NB4 (cell line): ENCODE measurements at regions not wholly inside any gene's neighbourhood (a gene's known extent, or its start where the extent isn't known, plus 50 kb on each side); places are given as distances from the start of the nearest gene placed in this dataset.

Source experiments
- DNase-seq: peaks from one replicate; pipeline ENCODE4 v3.0.0; 2010; ENCODE audit warnings: low read depth
- H3K4me3 ChIP-seq: one replicate; pipeline ENCODE4 v1.5.1; 2011; ENCODE audit warnings: mild to moderate bottlenecking, low read depth, low read length, moderate library complexity
- CTCF ChIP-seq: IDR thresholded peaks from one replicate; pipeline ENCODE4 v1.5.1; 2012; ENCODE audit warnings: low read depth, low read length
- MAX ChIP-seq: IDR thresholded peaks from 2 replicates; pipeline ENCODE4 v1.6.1; 2011; ENCODE audit warnings: low read depth, low read length
- MYC ChIP-seq: IDR thresholded peaks from 2 replicates; pipeline ENCODE4 v1.6.1; 2011; ENCODE audit warnings: low read depth, low read length
- POLR2A ChIP-seq: IDR thresholded peaks from 2 replicates; pipeline ENCODE4 v1.6.1; 2011; ENCODE audit warnings: mild to moderate bottlenecking; ENCODE audit not compliant: insufficient read length; ENCODE audit errors: extremely low read depth

DNA sequence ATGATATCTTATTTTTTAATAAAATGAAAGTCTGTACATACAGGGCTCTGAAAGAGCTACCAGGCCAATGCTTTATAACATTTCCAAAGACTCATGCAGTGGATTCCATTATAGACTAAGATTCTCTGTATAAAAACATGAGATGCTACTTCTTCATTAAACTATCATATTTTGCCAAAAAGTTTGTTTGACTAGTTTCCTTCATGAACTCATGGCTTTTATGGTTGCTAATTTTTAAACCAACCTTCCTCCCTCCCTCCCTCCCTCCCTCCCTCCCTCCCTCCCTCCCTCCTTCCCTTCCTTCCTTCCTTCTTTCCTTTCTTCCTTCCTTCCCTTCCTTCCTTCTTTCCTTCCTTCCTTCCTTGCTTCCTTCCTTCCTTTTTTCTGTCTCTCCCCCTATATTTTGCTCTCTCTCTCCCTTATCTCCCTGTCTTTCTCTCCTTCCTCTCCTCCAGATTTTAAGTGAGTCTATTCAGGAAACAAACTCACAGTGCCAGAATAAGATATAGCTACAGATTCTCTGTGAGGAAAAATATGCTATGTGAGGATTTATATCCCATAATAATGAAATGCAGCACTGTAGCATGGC is 961.5 kb upstream of the ZEB2 start:
- TF ChIP-seq MAX (no peak), CTCF (no peak), POLR2A (no peak), MYC (no peak)
- no peak overlapping the region for H3K4me3 ChIP-seq
- no peak for DNase-seq

GRCh38 chr2:145464866-145465265 is 944.9 kb upstream of the ZEB2 start:
- TF ChIP-seq MYC (no peak), CTCF (no peak), POLR2A (no peak), MAX (no peak)
- no peak overlapping the region for H3K4me3 ChIP-seq
- DNase-seq = no peak

- no peak overlapping the region for H3K4me3 ChIP-seq
- no peak for TF ChIP-seq MYC
- no peak for TF ChIP-seq MAX
- TF ChIP-seq CTCF = no peak
- no peak for DNase-seq
Observed at GRCh38 chr2:145460112-145460511, 940.2 kb upstream of the ZEB2 start.

DNA sequence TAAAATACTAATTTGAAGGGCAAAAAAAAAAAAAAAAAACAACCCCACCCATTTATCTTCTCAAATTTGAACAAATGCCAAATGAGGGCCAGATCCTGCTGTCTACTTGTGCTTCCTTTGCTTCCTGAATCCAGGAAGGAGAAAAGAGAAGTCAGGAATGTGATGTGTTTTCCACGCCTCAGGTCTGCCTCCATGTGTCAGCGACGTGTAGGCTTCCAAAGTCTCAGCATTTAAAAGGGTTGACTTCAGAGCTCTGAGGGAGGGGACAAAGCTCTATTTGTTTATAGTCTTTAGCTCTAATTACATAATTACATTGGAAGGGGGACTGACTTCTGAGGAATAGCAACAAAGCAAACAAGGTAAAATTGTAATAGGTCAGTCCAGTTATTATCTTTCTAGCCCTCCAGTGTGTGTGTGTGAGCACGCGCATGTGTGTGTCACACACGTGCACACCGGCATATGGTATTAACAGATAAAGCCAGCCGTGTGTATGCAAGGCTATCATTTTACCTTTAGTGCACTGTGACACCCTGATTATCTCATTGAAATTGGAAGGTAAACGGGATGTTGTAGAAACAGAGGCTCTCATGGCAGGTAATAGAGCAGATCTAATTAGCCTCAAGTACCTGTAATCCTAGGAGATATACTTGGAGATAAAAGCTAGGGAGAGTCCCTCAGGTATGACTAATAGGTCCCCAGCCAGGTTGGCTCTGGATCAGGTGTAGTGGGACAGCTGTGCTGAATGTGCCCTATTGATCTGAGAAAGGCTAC is 911.4 kb upstream of the ZEB2 start:
- TF ChIP-seq MYC (no peak), POLR2A (no peak), CTCF (no peak), MAX (no peak)
- H3K4me3 ChIP-seq = no peak overlapping the region
- no peak for DNase-seq

- no peak for DNase-seq
- H3K4me3 ChIP-seq = no peak overlapping the region
- TF ChIP-seq MYC (no peak), CTCF (no peak), MAX (no peak), POLR2A (no peak)
Observed at GRCh38 chr2:145423809-145424208, 903.9 kb upstream of the ZEB2 start.
